Small intestine (tissue), 7 donors: ENCODE measurements at regions not wholly inside any gene's neighbourhood (a gene's known extent, or its start where the extent isn't known, plus 50 kb on each side); places are given as distances from the start of the nearest gene placed in this dataset.
"Not testable (repeated sequence)": the region's sequence is repeated elsewhere in the genome, so short reads cannot be mapped to it uniquely, and the experiment has no call there.

Experiments used
- DNase-seq, 2 donors: peaks; one replicate each; pipeline versions ENCODE4 v3.0.0 to v3.0.0-alpha.2; 2013
- FAIRE-seq: peaks from 2 replicates; lab custom pipeline; 2012; peaks lifted over from hg19 to GRCh38; lab: Jason Lieb, UNC
- H3K27ac ChIP-seq, 3 donors: one replicate each; pipeline ENCODE4 v1.5.1; 2013; ENCODE audit warnings: low read length in 2 of 3, mild to moderate bottlenecking in 2 of 3, control low read depth in 1 of 3, inconsistent platforms in 1 of 3, low read depth in 1 of 3, moderate library complexity in 1 of 3
- H3K27me3 ChIP-seq, 3 donors: one replicate each; pipeline ENCODE4 v1.6.1; 2013; ENCODE audit warnings: low read length in 3 of 3, inconsistent platforms in 1 of 3; ENCODE audit not compliant: control insufficient read depth in 3 of 3, insufficient read depth in 3 of 3
- H3K36me3 ChIP-seq, 3 donors: one replicate each; pipeline ENCODE4 v1.6.1; 2013; ENCODE audit warnings: low read length in 3 of 3, inconsistent platforms in 1 of 3, low read depth in 1 of 3, mild to moderate bottlenecking in 1 of 3, moderate library complexity in 1 of 3; ENCODE audit not compliant: control insufficient read depth in 3 of 3, insufficient read depth in 2 of 3
- H3K4me1 ChIP-seq, 3 donors: one replicate each; pipeline ENCODE4 v1.6.1; 2013; ENCODE audit warnings: low read length in 2 of 3, inconsistent platforms in 1 of 3, low read depth in 1 of 3, mild to moderate bottlenecking in 1 of 3, moderate library complexity in 1 of 3; ENCODE audit not compliant: control insufficient read depth in 3 of 3, insufficient read depth in 2 of 3
- H3K4me3 ChIP-seq, 3 donors: one replicate each; pipeline ENCODE4 v1.5.1; 2013; ENCODE audit warnings: low read length in 3 of 3, control low read depth in 1 of 3, inconsistent platforms in 1 of 3, low read depth in 1 of 3, mild to moderate bottlenecking in 1 of 3, moderate library complexity in 1 of 3
- H3K9me3 ChIP-seq, 2 donors: one replicate each; pipeline ENCODE4 v1.6.1; 2013; ENCODE audit warnings: low read depth in 1 of 2, low read length in 1 of 2; ENCODE audit not compliant: control insufficient read depth in 2 of 2, insufficient read depth in 1 of 2
- WGBS, 3 donors: extraction: QIAGEN DNeasy Blood & Tissue Kit; methylation state at CpG; one replicate each; pipeline ENCODE4 v1.1.7; 2013; 5-methylcytosine and 5-hydroxymethylcytosine counted together
- donor health status: healthy with polysubstance abuse.
- donor health status: control.
- donor health status: control.
- donor health status: Bipolar disorder and iron deficiency.
- donor health status: healthy.

DNA sequence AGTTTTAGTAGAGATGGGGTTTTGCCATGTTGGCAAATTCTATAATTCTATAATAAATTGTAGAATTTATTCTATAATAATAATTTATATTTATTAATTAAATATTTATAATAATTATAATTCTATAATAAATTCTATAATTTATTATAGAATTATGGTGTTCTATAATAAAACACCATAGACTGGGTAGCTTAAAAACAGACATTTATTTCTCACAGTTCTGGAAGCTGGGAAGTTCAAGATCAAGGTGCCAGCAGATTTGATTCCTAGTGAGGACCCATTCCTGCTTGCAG, 130.9 kb upstream of the PELI1 start:
- Histone ChIP-seq H3K4me3 (no peak overlapping the region), H3K9me3 (peaks cover 0 to 6% of the 10 kb centered on the region in 2 donors), H3K4me1 (peaks cover 9 to 17% (median 17%) of the 10 kb centered on the region in 3 donors), H3K36me3 (no peaks in the 10 kb centered on the region), H3K27me3 (no peaks in the 10 kb centered on the region), H3K27ac (no peak overlapping the region)
- FAIRE-seq (no peak), DNase-seq (no peak)

DNA sequence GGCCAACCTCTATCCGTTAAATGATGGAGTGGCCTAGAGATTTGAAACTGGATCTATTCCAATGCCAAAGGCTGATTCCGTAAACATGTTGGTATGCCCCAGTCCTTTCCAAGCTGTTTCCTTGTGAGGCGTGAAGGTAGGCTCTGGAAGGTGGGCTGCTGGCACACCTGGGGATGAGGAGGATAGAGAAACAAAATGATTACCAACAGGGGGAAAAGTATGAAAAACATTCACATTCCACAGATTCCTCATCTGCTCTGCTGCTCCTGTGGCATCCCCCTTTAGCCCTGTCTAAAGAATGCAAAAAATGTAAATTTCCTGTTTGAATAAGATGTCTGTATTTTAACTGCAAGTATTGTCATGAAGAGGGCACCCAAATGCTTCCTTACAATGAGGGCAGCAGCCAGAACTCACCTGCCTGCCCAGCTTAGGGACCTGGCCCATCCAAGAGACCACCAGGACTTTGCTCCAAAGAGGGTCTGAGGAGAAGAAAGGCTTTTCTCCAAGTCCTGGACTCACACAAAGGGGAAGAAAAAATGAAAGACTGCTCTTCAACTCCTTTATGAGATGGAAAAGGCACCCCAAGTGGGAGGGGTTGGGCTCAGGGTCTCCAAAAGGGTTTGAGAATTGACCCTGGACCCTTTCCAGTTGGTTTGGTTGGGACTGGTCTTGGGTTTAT, 132.3 kb upstream of the PELI1 start:
- FAIRE-seq: no peak
- no peak overlapping the region for H3K27ac ChIP-seq

DNA sequence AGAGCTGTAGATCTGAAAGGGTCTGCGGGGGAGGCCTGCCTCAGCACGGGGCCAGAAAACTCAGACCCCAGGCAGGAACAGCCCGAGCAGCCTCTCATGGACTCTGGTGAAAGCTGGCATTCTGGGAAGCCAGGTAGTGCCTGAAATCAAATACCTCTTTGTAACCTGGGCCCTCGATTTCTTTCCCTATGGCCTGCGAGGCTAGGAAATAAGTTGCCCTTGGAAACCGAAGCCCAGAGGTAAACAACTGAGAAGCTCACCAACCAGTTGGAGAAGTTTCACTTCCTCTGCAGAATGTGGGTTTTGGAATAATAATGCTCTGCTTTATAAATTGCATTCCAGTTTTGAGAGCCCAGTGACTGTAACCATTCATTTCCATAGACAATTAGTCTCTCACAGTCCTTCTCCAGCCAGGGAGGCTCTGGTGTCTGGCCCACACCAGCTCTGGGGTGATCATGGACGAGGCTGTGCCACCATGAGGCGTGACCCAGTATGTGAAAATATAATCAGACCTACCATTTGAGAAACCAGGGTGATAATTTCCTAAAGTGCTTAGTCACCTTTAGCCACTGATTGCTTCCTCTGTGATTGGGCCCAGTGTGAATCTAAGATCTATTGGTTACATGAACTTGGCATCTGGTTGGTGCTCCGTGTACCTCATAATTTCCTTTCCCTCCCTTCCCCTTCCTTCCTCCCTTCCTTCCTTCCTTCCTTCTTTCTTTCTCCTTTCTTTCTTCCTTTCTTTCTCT, 133.1 kb upstream of the PELI1 start:
- WGBS, 3 donors: 77 to 86% (median 78%) methylated on average over 9 of the region's 9 CpGs
- DNase-seq (peak in 1 of 2 donors; percentile 16), FAIRE-seq (no peak)
- Histone ChIP-seq H3K27me3 (no peaks in the 10 kb centered on the region), H3K4me3 (no peak overlapping the region), H3K27ac (peak overlapping the region in 1 of 3 donors; percentile 27), H3K4me1 (peaks cover 9 to 17% (median 17%) of the 10 kb centered on the region in 3 donors), H3K36me3 (no peaks in the 10 kb centered on the region), H3K9me3 (no peaks in the 10 kb centered on the region)

More for the DNA sequence above, 132.3 kb upstream of the PELI1 start:
- no peaks in the 10 kb centered on the region for H3K27me3 ChIP-seq
- DNase-seq: no peak
- H3K36me3 ChIP-seq: no peaks in the 10 kb centered on the region
- H3K4me1 ChIP-seq: peaks cover 9 to 17% (median 17%) of the 10 kb centered on the region in 3 donors
- WGBS, 3 donors: 92 to 100% (median 98%) methylated on average over 3 of the region's 3 CpGs
- H3K4me3 ChIP-seq: no peak overlapping the region
- no peaks in the 10 kb centered on the region for H3K9me3 ChIP-seq

DNA sequence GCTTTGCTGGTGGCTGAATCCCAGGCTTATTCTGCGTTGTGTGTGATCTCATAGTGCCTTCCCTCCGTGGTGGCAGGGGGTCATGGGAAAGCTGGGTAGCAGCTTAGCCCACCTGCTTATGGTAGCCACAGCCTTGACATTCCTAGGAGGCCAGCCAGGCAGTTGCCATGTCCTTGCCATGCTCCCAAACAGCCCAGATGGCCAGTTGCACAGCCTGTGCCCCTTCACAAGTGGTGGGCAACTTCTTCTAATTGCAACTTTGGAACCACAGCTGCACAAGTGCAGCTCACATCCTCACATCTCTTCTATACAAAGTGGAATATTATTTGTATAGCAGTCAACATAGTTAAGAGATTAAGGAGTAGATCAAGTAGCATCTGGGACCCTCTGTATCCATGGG, 136.6 kb upstream of the PELI1 start:
- not testable (repeated sequence) for DNase-seq, FAIRE-seq, H3K27ac ChIP-seq, H3K9me3 ChIP-seq, H3K27me3 ChIP-seq, H3K4me3 ChIP-seq, H3K36me3 ChIP-seq
- peaks cover 0 to 14% (median 8%) of the 10 kb centered on the region in 3 donors for H3K4me1 ChIP-seq
- WGBS, 3 donors: no CpG with 5 or more reads among the region's 2 CpGs

DNA sequence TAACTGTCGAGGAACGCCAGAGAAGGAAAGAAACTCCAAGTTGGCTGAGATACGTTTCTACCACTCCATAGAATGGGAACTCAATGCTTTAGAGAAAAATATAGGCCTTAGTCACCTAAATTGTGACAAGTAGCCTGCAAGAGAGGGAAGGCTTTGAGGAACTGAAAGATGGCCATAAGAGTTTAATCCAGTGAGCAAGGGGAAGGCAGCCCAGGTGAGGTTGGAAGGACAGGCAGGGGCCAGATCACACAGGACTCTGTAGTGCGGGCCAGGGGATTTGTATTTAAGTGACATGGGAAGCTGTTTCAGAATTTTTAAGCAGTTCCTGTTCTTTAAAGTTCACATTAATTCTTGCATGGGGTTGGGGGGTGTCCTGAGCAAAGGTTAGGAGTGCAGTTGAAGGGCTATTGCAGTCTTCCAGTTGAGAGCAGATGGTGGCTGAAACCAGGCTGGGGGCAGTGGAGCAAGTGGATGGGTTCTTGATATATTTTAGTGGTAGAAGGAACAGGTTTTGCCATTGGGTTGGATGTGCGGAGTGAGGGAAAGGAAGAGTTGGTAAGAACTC, 138.9 kb upstream of the PELI1 start:
- H3K4me3 ChIP-seq: no peak overlapping the region
- H3K4me1 ChIP-seq: peaks cover 0 to 11% (median 8%) of the 10 kb centered on the region in 3 donors

DNA sequence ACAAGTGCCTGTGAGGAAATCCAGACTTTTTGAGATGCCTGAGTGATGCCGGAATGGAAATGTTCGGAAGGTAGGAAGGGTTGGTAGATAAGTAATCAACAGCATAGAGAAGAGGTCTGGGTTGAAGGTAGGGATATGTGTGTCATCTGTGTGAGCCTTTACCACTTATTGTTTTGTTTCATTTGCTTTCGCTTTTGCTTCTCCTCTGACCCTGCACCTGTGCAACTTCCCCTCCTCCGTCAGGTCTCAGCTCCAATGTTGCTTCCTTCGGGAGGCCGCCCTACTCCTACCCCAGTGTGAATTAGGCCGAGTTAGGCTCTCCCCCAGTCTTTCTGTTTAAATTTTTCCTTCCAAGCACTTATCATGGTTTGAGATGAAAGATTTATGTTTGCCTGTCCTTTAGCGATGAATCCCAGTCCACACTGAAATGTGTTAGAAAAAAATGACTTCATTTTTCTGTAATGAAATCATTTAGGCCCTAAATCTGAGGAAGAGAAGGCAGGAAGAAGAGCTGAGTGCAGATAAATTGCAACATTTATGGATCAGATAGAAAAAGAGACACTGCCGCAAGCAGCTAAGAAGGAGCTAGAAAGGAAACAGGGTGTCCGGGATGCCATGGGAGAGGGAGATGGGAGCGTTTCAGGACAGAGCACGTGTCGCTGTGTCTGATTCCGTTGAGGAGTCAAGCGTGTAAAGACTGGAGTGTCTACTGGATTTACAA, 139.6 kb upstream of the PELI1 start:
- no peaks in the 10 kb centered on the region for H3K9me3 ChIP-seq
- peak overlapping the region in 1 of 3 donors; percentile 13 for H3K4me3 ChIP-seq
- DNase-seq (peak; percentile 24 to 70), FAIRE-seq (no peak)
- 53 to 56% (median 54%) methylated on average over 15 of the region's 15 CpGs for WGBS, 3 donors
- no peaks in the 10 kb centered on the region for H3K36me3 ChIP-seq
- H3K4me1 ChIP-seq: peaks cover 0 to 15% (median 8%) of the 10 kb centered on the region in 3 donors
- peak overlapping the region; percentile 24 to 69 (median 59) for H3K27ac ChIP-seq
- no peaks in the 10 kb centered on the region for H3K27me3 ChIP-seq

More for the DNA sequence above, 138.9 kb upstream of the PELI1 start:
- Histone ChIP-seq H3K27me3 (no peaks in the 10 kb centered on the region), H3K27ac (peak overlapping the region; percentile 24 to 69 (median 59)), H3K36me3 (no peaks in the 10 kb centered on the region), H3K9me3 (no peaks in the 10 kb centered on the region)
- WGBS, 3 donors: 93 to 97% (median 96%) methylated on average over 5 of the region's 5 CpGs
- no peak for DNase-seq
- no peak for FAIRE-seq

DNA sequence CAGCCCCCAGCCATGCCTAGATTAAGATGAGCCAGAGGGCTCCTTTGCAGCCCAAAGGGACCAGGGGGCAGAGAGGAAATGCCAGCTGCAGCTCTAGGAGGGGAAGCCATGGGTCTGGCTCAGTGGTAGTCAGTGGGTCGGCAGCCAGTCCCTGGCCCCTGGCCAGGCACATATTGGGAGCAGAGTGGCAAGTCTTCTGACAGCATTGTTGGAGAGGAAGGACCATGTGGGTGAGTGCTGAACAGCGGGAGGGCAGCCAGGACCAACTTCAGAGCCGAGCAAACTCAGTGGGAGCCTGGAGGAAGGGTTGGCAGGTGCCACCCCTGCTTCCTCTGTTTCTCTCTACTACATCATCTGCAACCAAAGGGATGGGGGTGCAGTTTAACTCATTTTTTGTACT, 140.5 kb upstream of the PELI1 start:
- Histone ChIP-seq H3K4me1 (peaks cover 0 to 15% (median 8%) of the 10 kb centered on the region in 3 donors), H3K36me3 (no peaks in the 10 kb centered on the region), H3K4me3 (no peak overlapping the region), H3K27me3 (no peaks in the 10 kb centered on the region), H3K9me3 (no peaks in the 10 kb centered on the region), H3K27ac (no peak overlapping the region)
- no peak for DNase-seq
- 79 to 85% (median 85%) methylated on average over 3 of the region's 3 CpGs for WGBS, 3 donors
- FAIRE-seq: no peak

DNA sequence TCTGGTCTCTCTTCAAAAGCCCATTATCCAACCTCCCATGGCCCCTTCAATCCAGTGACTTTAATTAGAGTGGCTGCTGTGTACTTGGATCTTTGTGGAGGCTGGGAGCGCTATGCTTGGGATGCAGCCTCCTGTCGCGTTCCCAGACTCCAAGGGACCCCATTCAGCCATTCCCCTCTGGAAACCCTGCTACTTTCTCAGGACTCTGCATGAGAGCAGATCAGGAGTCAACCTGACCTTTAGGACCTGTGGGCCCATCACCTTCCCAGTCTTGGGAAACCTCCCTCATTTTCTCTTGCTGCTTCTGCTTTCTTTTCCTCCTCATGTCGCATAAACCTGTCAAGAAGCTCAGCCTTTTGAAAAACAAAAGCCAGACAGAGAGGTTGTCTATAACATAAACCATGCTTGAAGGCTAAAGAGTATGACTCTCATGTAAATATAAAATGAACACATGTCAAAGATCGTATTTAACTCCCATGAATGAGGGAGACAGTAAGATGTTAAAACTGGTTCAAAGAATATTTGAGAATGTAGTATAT, 143.1 kb upstream of the PELI1 start:
- no peak for DNase-seq
- WGBS, 3 donors: 96% methylated on average over 5 of the region's 5 CpGs
- Histone ChIP-seq H3K4me1 (peaks cover 0 to 15% (median 8%) of the 10 kb centered on the region in 3 donors), H3K27me3 (no peaks in the 10 kb centered on the region), H3K9me3 (no peaks in the 10 kb centered on the region), H3K4me3 (no peak overlapping the region), H3K27ac (no peak overlapping the region), H3K36me3 (no peaks in the 10 kb centered on the region)
- no peak for FAIRE-seq
